Calu3 (cell line): ENCODE measurements at regions not wholly inside any gene's neighbourhood (a gene's known extent, or its start where the extent isn't known, plus 50 kb on each side); places are given as distances from the start of the nearest gene placed in this dataset.

Experiments used
- BruUV-seq: library from RNA; stranded (reverse); fragments of 400-500 nt; replicated peaks from 2 replicates; lab custom pipeline; 2021; lab: Mats Ljungman, UMichigan
- CTCF ChIA-PET: fragments of 300-600 bp; sonication (Branson Sonifier 250); formaldehyde crosslinking; loops from one replicate; lab custom pipeline; 2022; ENCODE audit warnings: antibody characterized with exemption; lab: Charles Lee
- DNase-seq: peaks from one replicate; pipeline ENCODE4 v3.0.0; 2022
- H3K27ac Mint-ChIP-seq: one replicate; pipeline ENCODE4 v1.8.0; 2022; ENCODE audit warnings: mixed read lengths; ENCODE audit not compliant: unreplicated experiment
- H3K27me3 Mint-ChIP-seq: one replicate; pipeline ENCODE4 v1.8.0; 2022; ENCODE audit warnings: mixed read lengths; ENCODE audit not compliant: unreplicated experiment
- H3K36me3 Mint-ChIP-seq: one replicate; pipeline ENCODE4 v1.8.0; 2022; ENCODE audit warnings: mild to moderate bottlenecking, moderate library complexity, mixed read lengths; ENCODE audit not compliant: insufficient read depth, unreplicated experiment
- H3K4me1 Mint-ChIP-seq: one replicate; pipeline ENCODE4 v1.8.0; 2022; ENCODE audit warnings: mild to moderate bottlenecking, low read depth, mixed read lengths; ENCODE audit not compliant: unreplicated experiment
- H3K4me3 Mint-ChIP-seq: one replicate; pipeline ENCODE4 v1.8.0; 2022; ENCODE audit warnings: mild to moderate bottlenecking, low read depth, moderate library complexity, mixed read lengths; ENCODE audit not compliant: unreplicated experiment
- H3K9me3 Mint-ChIP-seq: one replicate; pipeline ENCODE4 v1.8.0; 2022; ENCODE audit warnings: low read depth, mixed read lengths; ENCODE audit not compliant: unreplicated experiment
- intact Hi-C: fragments of 100-400 bp; cut with micrococcal nuclease; formaldehyde crosslinking; loops from one replicate; pipeline ENCODE4 v1.10.0; 2022; ENCODE audit not compliant: unreplicated experiment
- TF ChIP-seq, protein P1 (sequence below): fragments of 200-600 bp; IDR thresholded peaks from one replicate; pipeline ENCODE4 v1.8.0; 2022; ENCODE audit warnings: antibody characterized with exemption; ENCODE audit not compliant: unreplicated experiment

DNA sequence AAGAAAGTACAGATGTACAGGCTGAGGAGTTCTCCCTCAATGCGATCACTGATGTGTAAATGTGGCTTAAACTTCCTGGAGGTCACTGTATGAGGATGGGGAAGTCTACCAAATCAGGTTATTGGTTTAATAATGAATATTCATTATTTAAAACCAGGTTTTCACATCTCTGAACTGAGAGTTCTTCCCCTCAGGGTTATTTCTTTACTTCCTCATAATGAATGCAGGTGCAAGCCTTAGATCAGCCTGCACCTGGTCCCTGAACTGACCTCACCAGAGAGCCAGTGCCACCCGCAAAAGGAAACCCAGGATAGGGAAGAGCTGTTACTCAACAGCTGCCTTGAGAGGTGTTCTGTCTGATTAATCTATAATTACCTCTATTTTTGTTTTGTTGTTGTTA, 369.0 kb downstream of the EPHA4 start:
- TF ChIP-seq, protein P1, sequence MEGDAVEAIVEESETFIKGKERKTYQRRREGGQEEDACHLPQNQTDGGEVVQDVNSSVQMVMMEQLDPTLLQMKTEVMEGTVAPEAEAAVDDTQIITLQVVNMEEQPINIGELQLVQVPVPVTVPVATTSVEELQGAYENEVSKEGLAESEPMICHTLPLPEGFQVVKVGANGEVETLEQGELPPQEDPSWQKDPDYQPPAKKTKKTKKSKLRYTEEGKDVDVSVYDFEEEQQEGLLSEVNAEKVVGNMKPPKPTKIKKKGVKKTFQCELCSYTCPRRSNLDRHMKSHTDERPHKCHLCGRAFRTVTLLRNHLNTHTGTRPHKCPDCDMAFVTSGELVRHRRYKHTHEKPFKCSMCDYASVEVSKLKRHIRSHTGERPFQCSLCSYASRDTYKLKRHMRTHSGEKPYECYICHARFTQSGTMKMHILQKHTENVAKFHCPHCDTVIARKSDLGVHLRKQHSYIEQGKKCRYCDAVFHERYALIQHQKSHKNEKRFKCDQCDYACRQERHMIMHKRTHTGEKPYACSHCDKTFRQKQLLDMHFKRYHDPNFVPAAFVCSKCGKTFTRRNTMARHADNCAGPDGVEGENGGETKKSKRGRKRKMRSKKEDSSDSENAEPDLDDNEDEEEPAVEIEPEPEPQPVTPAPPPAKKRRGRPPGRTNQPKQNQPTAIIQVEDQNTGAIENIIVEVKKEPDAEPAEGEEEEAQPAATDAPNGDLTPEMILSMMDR, result no peak

DNA sequence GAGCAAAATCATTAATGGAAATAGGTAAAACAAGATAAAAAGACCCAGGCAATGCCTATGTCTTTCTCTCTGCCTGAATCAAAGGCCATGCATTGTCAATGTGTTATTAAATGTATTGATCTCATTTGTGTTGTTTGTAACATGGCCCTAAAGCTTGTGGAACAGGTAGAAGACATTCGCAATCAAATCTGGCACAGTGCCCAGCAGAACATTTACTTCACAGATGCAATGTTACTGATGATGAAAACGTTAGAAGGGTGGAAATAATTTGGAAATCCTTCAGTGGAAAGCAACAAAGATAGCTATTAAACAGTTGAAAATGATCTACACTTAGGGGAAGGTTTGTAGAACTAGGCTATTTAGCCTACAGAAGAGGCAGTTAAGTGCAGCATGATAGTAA, 368.2 kb downstream of the EPHA4 start:
- Mint-ChIP-seq H3K4me3 (no peak overlapping the region), H3K27me3 (no peaks in the 10 kb centered on the region), H3K27ac (no peak overlapping the region), H3K4me1 (no peaks in the 10 kb centered on the region), H3K36me3 (no peaks in the 10 kb centered on the region), H3K9me3 (no peaks in the 10 kb centered on the region)
- TF ChIP-seq, protein P1, result no peak
- intact Hi-C loops, result no loop called here
- BruUV-seq, result no TSS peak
- CTCF ChIA-PET, result interaction anchor here (0.6 kb wide), 1 partner anchor 12 kb away, joined by 3 read pairs; no protein-coding TSS in a partner anchor
- peak; percentile 16 for DNase-seq

More for the DNA sequence above, 369.0 kb downstream of the EPHA4 start:
- BruUV-seq, result no TSS peak
- Mint-ChIP-seq H3K27ac (no peak overlapping the region), H3K4me3 (no peak overlapping the region), H3K9me3 (no peaks in the 10 kb centered on the region), H3K4me1 (no peaks in the 10 kb centered on the region), H3K27me3 (no peaks in the 10 kb centered on the region), H3K36me3 (no peaks in the 10 kb centered on the region)
- intact Hi-C loops, result no loop called here
- CTCF ChIA-PET, result no interaction called here
- no peak for DNase-seq

DNA sequence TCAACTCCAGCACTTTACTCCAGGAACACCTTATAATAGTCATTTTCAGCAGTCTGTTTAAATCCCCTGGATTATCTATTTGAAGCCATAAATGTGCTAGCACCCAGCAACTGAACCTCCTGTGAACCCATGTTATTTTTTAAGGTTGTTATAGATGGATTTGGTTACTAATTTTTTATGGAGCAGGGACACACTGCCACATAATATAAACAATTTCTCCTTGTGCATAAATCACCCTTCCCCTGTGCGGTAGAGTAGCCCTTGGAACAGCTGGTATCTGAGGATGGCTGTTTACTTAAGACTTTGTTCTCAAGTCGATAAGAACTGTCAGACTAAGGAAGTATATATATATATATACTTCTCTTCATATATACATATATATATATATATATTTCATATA, 367.4 kb downstream of the EPHA4 start:
- intact Hi-C loops, result no loop called here

DNA sequence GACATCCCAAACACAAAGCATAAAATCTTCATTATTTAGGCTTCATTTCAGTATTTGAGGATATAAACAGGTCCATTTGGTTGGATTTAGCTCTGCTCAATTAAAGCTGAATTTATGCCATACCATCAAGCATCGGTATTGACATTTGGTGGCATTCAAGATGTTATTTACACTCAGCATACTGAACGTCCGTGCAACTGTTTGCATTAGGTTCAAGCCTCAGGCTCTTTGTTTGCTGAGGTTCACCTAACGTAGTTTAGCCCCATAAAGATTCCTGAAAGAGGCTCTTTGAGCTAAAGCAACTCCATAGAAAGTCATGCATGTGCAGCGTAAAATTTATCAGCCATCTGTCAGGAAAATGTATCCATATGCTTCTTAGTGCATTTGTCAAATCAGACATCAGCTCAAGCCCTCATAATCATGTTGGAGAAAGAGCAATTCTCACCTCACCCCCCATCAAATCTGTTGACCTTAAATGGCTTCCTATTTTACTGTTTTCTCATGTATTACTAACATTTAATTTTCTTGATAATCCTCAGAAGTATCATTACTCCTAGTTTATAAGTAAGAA, 366.9 kb downstream of the EPHA4 start:
- TF ChIP-seq, protein P1, result no peak
- no peak for DNase-seq
- intact Hi-C loops, result no loop called here
- Mint-ChIP-seq H3K4me1 (no peaks in the 10 kb centered on the region), H3K4me3 (no peak overlapping the region), H3K27ac (no peak overlapping the region), H3K27me3 (no peaks in the 10 kb centered on the region), H3K36me3 (no peaks in the 10 kb centered on the region), H3K9me3 (no peaks in the 10 kb centered on the region)
- CTCF ChIA-PET, result interaction anchor here (0.7 kb wide), 1 partner anchor 10 kb away, joined by 8 read pairs; no protein-coding TSS in a partner anchor
- no TSS peak for BruUV-seq

More for the DNA sequence above, 367.4 kb downstream of the EPHA4 start:
- CTCF ChIA-PET, result interaction anchor here (0.6 kb wide), 1 partner anchor 12 kb away, joined by 3 read pairs; no protein-coding TSS in a partner anchor
- H3K27ac Mint-ChIP-seq, result no peak overlapping the region
- H3K4me1 Mint-ChIP-seq, result no peaks in the 10 kb centered on the region
- no peaks in the 10 kb centered on the region for H3K27me3 Mint-ChIP-seq
- no TSS peak for BruUV-seq
- DNase-seq, result no peak
- no peaks in the 10 kb centered on the region for H3K36me3 Mint-ChIP-seq
- H3K4me3 Mint-ChIP-seq, result no peak overlapping the region
- TF ChIP-seq, protein P1, result no peak
- no peaks in the 10 kb centered on the region for H3K9me3 Mint-ChIP-seq
